ENCODE measurements at regions not wholly inside any gene's neighbourhood (a gene's known extent, or its start where the extent isn't known, plus 50 kb on each side); places are given as distances from the start of the nearest gene placed in this dataset.

DNA sequence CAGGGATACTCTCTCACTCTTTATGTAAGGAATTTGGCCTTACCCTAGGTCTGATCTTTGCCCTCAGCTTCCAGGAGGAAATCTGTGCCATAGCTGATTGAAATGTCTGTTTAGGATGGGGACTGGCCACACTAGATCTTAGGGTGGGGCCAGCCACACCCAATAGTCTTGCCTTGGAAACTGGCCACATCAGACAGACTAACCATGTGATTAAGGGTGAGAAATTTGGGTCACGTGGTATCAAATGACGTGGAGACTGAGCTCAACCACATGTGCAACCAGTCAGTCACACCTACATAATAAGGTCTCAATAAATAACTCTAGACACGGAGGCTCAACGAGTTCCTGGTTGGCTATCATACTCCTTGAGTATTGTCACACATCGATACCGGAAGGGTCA is 113.5 kb downstream of the CNTN3 start:
- no peak for DNase-seq

DNA sequence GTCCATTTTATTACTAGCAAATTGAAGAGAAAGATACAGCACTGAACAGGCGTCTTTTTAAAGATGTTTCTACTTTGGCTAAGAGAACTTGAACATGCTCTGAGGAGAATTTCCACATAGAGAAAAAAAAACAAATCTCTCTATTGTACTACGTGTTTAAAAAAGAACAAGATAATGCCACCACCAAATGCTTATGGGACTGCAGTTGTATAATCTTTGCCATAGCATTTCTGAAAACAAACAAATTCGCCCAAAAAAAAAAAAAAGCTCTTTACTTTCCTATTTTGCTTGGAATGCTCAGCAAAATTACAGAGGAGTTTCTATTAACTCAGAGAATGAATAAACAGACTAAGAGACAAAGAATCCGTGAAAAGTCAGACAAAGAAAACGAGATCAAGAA is 114.2 kb downstream of the CNTN3 start:
- no peak for DNase-seq

DNA sequence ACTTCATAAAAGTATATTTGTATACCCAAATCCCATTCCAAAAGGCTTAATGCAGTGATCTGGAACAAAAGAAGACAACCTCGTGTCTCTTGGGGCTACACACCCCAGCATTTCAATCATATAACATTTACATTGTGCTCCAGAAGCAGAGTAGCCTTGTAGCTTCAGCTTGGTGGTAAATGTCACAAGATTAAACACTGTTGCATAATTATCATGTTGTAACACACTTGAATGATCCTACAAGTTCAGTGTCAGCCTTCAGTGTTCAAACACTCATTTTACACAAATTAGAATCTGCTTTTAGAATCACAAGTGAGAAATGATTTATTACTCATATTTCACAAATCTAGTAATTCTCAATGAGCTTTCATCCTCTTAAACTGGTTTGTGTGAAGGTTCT is 122.6 kb downstream of the CNTN3 start:
- DNase-seq = no peak

DNA sequence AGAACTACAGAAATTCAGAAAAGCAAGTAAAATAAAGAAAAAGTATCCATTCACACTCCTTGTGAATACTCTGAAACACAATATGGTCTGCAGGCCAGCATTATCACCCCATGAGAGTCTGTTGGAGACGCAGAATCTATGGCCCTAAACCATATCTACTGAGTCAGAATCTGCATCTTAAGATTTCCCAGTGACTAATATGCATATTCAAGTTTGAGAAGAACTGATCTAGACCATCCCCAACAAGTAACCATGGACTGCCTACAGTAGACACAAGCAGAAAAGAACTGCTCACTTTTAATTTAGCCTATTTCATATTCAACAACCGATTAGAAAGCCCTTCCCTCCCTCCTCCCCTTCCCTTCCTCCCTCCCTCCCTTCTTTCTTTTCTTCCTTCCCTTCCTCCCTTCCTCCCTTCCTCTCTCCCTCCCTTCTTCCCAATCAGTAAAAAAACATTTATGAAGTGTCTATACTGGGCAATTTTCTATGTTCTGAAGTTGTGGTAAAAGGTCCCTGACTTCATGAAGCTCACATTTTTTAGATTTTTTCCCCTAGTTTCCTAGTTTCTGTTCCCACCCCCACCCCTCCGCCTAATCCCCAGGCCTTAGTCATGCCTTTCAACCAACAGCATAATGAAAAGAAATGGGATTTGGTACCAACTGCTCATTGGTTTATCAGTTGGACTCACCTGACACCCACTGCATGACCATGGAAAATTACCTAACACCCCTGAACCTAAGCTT is 125.2 kb downstream of the CNTN3 start:
- DNase-seq = no peak

DNA sequence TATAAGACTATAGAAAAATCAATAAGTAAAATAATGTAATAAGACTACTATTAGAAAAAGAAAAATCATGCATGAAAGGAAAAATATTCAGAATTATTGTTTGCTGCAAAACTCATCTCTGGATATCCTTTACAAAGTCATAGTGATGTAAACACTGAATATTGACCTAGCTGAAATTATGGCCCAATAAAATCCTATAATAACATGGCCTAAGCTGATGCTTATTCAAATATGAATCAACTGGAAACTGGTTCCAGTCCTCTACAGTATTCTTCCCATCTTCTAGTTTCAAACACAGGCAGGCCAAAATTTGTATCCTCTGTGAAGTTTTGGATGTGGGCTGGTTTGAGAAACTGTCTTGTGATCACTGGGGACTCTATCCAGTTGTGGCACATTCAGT is 134.5 kb downstream of the CNTN3 start:
- DNase-seq = no peak

DNA sequence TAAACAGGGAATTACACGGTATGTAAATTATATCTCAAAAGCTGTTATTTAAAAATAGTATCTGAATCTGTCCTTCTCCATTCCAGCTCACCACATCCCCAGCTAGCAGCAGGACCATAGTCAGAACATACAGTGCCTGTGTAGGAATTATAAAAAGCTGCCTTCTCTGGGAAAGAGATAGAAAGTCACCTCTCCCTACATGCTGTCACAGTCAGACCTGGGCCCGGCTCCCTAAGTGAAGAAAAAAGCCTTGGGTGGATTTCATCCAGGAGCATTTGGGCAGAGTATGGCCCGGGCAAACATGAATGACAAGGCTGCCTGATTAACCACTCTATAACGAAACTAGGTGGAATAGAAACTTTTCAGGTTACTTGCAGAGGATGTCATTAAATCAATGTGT is 144.1 kb downstream of the CNTN3 start:
- no peak for DNase-seq

DNA sequence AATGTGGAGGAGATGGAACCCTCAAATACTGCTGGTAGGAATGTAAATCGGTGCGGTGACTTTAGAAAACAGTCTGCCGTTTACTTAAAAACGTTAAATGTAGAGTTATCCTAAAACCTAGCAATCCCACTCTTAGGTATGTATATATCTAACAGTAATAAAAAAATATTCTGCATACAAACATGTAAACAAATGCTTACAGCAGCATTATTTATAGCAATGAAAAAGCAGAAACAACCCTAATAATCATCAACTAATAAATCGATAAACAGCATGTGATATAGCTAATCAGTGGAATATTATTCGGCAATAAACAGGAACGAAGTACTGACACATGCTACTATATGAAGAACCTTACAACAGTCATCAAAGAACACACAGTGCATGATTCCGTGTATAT is 144.7 kb downstream of the CNTN3 start:
- DNase-seq = no peak

DNA sequence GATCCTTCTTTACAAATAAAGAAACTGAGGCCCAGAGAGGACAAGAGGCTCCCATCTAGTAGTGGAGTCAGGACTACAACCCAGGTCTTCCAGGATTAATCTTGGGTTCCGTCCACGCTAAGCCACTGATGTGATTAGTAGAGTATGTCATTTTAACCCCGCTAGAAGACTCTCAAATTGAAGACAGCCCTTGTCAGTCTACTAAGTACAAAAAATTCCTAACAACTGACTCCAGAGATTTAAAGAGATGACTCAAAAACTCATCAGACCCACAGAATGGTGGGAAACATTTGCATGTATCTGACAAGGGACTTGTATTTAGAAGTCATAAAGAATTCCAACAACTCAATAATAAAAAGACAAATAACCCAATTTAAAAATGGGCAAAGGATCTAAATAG is 145.3 kb downstream of the CNTN3 start:
- DNase-seq = no peak

DNA sequence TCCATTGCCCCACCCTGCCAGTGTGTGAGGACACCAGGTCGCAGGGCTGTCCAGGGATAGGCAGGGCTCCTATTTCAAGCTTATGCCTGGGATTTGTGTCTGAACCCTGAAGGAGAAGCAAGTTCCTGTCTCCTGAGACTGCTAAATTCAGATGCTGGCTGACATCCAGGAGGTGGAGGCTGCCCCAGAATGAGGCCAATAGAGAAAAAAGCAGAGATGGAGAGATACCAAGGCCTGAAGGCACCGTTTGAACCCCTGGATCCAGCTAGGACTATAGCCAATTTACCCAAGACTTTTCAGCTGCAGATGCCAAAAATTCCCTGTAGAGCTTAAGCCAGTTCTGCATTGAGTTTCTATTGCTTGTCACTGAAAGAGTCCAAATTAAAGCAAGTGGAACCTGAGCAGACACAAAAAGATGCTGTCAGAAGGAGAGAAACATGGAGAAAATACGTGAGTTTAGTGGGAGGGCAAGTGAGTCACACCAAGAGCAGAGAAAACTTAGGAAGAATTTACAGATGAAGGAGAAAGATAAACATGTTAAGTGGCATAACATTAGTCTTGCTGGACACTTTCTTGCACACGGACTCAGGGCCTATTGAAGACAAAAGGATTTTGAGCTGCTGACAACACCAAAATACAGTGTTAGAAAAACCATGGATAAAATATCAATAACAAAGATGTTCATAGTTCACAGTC is 148.6 kb downstream of the CNTN3 start:
- no peak for DNase-seq

DNA sequence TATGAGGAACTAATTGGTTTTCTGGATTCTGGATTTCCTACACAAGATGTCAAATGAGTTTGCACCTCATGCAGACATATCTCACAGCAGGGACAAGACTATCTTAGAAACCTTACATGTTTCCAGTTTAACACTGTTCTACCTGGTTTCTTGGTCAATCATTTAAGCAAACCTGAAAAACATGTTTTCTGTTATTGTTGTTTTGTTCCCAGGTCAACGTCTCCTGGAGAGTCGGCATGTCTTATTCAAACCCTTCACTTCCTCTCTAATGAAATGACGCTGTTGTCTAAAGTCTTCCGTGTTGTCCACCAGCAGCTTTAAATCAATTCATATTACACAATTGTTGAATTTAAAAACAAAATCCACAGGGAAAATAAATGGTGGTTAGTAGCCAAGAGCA is 150.9 kb downstream of the CNTN3 start:
- DNase-seq = no peak

DNA sequence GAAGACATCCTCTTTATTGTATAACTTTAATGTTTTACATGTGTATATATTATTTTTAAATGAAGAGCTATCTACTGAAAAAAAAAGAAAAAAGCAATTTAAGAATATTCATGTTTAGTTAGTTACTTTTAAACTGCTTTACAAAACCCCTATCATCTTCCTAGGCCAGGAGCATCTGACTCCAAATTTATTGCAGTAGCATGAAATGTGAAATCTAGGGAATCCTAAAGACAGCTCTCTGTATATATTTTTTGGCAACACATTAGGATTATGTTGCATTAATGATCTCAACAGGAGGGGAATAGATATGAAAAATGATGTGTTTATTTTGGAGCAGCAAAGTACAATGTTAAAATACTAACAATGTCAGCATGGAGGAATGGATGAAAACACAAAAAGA is 158.3 kb downstream of the CNTN3 start:
- DNase-seq = no peak

DNA sequence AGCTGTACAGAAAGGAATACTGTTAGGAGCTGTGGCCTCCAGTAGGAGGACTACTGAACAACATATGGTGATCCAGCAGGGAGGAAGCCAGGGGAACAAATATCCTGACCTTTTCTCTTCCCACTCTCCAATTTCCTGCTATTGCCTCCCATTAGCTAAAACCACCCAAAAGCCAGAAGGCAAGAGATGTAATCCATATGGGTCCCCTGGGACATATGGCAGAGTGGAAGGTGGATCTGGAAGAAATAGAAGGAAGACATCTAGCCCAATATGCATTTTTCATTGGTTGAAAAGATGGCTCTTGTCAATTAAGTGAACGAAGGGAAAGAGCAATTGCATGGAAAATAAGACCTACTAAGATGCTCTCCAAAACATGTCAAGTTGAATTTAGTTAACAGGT is 167.2 kb downstream of the CNTN3 start:
- DNase-seq = no peak

DNA sequence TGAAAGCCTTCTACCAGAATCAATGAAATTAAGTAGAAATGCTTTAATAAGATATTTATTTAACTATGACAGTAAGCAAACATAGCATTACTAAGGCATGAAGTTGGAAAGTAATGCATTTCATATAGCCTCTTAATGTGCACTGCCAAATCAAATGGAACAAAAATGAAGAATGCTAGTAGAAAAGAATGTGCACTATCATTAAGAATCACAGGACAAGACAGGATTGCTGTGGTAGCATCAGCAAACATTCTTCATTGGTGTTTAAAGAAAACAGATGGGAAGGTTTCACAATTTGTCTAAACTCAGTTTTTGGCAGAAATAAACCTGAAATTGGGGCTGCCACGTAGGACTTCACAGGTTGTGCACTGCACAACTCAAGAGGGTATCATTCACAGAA is 168.9 kb downstream of the CNTN3 start:
- no peak for DNase-seq

DNA sequence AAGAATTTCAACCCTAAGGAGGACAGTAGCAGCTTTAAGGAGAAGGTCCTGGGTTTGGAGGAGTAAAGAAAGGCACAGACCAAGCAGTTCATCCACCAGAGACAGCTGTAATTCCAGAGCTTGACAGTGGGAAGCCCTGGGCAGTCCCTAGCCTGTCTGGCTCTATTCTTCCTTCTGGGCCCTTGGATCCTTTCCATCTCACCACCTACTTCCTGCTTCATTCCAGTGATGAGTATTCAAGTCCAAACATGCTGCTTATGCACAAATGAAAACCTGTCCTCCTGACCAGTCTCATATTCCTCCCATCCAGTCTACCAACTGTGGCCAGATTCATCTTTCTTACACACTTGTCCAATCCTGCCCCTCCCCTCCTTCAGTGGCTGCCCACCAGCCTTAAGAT is 171.4 kb downstream of the CNTN3 start:
- no peak for DNase-seq

DNA sequence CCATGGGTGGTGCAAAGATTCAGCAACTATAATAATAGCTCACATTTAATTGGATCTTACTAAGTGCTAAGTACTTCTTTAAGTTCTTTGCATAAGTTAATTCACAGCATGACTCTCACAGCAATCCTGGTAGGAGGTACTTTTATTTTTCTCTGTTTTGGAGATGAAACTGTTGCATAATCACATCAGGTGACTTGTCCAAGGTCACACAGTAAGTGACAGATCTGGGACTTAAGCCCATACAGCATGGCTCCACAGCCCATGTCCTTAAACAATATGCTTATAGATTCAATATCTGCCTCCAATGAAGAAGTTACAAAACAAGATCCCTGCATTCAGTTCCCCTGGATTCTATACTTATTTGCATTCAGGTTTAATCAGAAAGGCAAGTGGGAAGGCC is 171.8 kb downstream of the CNTN3 start:
- no peak for DNase-seq

DNA sequence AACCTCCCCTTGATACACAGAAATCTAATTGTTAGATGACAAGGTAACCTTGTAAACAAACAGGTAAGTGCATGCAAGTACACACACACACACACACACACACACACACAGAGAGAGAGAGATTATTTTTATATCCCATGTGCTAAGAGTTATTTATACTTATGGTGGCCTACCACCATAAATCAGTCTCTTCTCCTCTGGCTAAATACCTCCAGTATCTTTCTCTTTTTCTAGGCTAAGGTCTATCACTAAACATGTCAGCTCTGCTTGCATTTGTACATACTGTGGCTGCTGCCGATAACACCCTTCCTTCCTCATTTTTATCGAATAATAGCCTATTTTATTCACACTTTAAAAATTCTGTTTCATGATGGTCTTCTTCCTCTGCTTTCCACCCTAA is 172.4 kb downstream of the CNTN3 start:
- DNase-seq = no peak

DNA sequence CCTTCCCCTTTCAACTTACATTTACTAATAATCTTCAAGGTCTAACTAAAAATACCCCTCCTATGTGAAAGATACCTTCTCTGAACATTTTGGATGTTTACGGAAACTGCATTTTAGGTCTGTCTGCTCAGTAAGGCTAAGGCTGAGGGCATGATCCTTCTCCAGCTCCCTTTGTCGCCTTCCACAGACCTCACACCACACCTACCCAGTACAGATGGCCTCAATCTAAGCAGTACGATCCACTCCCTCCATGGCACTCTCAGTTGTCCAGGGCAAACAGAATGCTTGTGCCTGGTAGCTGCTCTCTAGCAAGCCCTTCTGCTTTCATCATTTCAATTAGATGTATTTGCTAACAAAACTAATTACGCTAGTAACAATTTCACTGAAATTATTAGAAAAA is 178.3 kb downstream of the CNTN3 start:
- no peak for DNase-seq

DNA sequence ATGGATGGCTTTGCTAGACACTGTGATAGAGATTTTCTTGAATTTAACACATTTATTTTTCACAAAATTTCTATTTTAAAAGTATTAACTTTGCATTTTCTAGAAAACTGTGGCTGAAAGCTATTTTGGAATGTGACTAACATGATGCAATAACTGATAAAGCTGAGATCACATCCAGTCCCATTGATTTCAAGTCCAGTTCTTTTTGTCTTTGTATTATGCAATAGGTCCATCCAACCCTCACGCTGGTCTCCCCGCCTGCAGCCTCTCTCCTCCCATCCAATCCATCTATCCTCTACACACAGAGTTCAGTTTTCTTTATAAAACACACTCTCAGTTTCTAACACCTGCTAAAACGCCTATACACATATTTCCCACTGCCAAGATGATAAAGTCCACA is 178.8 kb downstream of the CNTN3 start:
- no peak for DNase-seq

DNA sequence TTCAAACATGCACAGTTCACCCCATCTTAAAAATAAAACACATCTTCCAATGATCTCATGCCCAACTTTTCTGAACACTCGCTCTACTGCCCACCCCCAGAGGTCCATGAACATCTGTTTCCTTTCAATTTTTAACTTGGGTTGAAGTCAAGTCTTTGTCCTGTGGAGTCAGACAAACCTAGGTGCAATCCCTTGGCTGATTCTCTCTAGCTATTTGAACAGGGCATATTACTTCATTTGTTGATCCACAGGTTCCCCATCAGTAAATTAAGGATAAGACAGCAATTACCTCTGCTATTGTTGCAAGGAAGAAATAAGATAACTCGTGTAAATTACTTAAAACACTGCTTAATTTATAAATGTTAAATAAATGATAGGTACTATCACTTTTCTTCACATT is 180.1 kb downstream of the CNTN3 start:
- DNase-seq = no peak

DNA sequence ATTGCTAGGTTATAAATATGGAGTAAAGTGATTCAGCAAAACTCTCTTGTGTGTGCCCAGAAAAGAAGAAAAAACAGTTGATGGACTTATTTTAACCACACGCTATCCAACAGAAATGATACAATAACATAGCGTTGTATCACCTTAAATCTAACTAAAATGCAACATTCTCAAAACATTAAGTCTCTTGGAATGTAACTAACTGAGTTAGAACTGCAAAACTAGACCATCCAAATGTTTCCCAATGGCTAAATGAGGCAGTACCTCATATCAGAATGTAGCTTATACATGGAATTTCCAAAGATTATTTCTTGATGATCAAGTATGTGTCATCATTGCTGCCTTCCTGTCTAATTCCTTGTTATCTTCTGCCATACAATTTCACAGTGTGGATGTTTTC is 187.9 kb downstream of the CNTN3 start:
- no peak for DNase-seq

DNA sequence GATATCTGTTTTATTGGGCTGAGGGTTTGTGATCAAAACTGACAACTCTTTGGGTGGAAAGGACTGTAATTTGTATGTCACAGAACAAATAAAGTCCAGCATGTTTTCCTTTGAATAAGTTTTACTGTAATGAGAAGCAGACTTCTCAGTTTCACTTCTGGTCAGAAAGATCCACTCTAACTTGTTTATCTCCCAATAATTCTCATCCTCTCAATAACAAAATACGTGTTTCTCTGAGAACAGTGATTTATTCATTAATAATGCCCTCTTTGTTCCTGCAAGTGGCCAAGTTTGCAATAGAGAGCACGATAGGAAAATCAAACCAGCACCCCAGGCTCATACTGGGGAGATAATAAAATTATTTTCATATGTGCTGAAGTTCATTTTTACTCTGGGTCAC is 190.6 kb downstream of the CNTN3 start:
- DNase-seq = no peak

DNA sequence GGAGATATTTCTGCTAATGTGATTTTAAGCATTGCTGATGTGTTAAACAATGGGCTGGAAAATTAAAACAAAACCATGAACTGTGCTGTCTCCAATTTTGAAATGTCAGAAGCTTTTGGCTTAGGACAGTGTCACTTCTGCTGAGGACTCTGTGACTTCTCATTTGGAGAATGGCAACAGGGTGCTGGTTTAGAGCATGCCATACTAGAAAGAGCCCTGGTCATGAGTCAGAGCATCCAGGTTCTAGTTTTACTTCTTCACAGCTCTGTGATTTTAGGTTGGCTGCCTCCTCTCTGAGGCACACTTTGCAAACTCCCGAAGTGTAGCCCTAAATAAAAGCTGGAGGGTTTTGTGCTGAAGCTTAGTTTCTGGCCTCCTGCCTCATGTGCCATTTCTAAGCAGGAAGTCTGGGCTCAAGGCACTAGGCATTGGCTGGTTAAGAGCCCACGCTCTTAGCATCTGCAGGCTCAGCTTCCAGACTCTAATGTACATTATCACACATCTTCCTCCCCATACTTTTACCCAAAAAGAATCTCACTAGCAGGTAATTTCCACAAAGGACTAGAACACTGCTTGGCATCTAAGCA is 193.8 kb downstream of the CNTN3 start:
- DNase-seq = no peak

DNA sequence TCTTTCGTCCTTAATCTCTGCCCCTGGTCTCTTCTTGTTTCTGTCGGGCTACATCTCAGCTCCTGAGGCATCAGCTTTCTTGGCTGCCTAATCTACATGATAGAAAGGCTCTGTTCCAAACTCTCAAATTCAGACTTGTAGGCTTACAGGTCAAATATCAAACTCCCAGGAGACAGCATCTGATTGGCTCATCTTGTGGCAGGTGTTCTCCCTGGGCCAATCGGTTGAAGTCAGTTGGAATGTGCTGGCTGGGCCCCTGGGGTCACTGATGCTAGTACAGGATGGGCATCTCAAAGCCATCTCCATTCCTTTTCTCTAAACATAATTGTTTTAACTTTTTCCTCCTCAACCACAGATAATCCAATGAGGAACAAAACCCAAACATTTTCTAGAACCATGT is 198.7 kb downstream of the CNTN3 start:
- no peak for DNase-seq

DNA sequence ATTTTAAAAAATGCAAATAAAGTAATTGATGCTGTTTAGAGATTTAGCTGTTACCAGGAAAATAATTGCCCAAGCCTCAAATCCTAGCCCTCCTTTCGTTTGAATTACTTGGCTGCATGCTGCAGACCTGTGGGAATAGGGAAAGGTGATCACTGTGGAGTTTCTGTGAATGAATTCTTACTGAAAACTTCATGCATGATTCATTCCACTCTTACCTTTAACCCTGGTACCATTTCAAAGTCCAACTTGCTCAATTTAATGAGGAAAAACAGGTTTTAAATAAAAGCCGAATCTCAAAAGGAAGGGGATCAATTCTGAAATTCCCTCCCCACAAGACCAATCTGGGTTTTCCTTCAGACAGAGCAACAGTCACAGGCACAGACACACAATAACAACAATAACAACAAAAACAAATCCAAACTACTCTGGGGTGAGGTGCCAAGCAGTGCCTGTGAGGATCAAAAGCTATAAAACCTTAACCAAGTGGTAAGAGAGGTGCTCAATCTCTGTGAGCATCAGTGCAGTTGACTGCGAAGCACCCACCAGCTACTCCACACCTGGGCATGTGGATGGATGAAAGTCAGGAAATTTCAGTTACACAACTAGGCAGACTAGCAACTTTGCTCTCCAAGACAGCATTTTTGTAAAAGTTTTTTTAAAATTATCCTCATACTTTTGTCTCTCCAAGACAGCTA is 200.8 kb downstream of the CNTN3 start:
- DNase-seq = no peak
